Liver (tissue), 8 donors: ENCODE measurements at regions not wholly inside any gene's neighbourhood (a gene's known extent, or its start where the extent isn't known, plus 50 kb on each side); places are given as distances from the start of the nearest gene placed in this dataset.

ENCODE experiments used
- DNase-seq: peaks from one replicate; pipeline ENCODE4 v3.0.0-alpha.2; 2017; ENCODE audit warnings: low spot score
- H3K27ac ChIP-seq, 2 donors: one replicate each; pipeline ENCODE4 v1.7.0; 2013; ENCODE audit warnings: inconsistent platforms in 2 of 2, low read length in 2 of 2, control low read depth in 1 of 2, low read depth in 1 of 2, mild to moderate bottlenecking in 1 of 2
- H3K27me3 ChIP-seq, 4 donors: one replicate each; pipeline versions ENCODE4 v1.6.1 to v1.7.0; 2013; ENCODE audit warnings: low read length in 3 of 4, inconsistent platforms in 1 of 4, mild to moderate bottlenecking in 1 of 4, moderate library complexity in 1 of 4; ENCODE audit not compliant: control insufficient read depth in 4 of 4, insufficient read depth in 4 of 4
- H3K36me3 ChIP-seq, 4 donors: one replicate each; pipeline versions ENCODE4 v1.6.1 to v1.7.0; 2013; ENCODE audit warnings: low read length in 3 of 4, mild to moderate bottlenecking in 3 of 4, low read depth in 1 of 4, moderate library complexity in 1 of 4; ENCODE audit not compliant: control insufficient read depth in 4 of 4, insufficient read depth in 3 of 4
- H3K4me1 ChIP-seq, 4 donors: one replicate each; pipeline versions ENCODE4 v1.6.1 to v1.7.0; 2013; ENCODE audit warnings: low read length in 3 of 4, mild to moderate bottlenecking in 3 of 4, moderate library complexity in 1 of 4; ENCODE audit not compliant: control insufficient read depth in 4 of 4, insufficient read depth in 4 of 4
- H3K4me3 ChIP-seq, 3 donors: one replicate each; pipeline versions ENCODE4 v1.6.1 to v1.7.0; 2013; ENCODE audit warnings: low read length in 3 of 3, control low read depth in 1 of 3, low read depth in 1 of 3, mild to moderate bottlenecking in 1 of 3
- H3K9ac ChIP-seq, 2 donors: one replicate each; pipeline ENCODE4 v1.7.0; 2013; ENCODE audit warnings: low read length in 2 of 2, mild to moderate bottlenecking in 2 of 2, moderate library complexity in 2 of 2, control low read depth in 1 of 2, low read depth in 1 of 2
- H3K9me3 ChIP-seq, 4 donors: one replicate each; pipeline versions ENCODE4 v1.6.1 to v1.7.0; 2013; ENCODE audit warnings: low read length in 3 of 4; ENCODE audit not compliant: control insufficient read depth in 4 of 4
- EGR1 ChIP-seq, 2 donors: IDR thresholded peaks; 2 replicates each; pipeline ENCODE4 v1.6.1; 2016 to 2018; ENCODE audit warnings: antibody characterized with exemption in 2 of 2, low read depth in 2 of 2
- FOXA1 ChIP-seq: IDR thresholded peaks from 2 replicates; pipeline ENCODE4 v1.6.1; 2016; ENCODE audit warnings: antibody characterized with exemption
- FOXA2 ChIP-seq: IDR thresholded peaks from 2 replicates; pipeline ENCODE4 v1.6.1; 2016; ENCODE audit warnings: antibody characterized with exemption
- GABPA ChIP-seq, 2 donors: IDR thresholded peaks in 1 of 2; conservative IDR thresholded peaks in 1 of 2; 2 replicates each; pipeline ENCODE4 v1.6.1; 2016; ENCODE audit warnings: antibody characterized with exemption in 2 of 2, mild to moderate bottlenecking in 1 of 2, moderate library complexity in 1 of 2
- HNF4A ChIP-seq, 2 donors: conservative IDR thresholded peaks; 2 replicates each; pipeline ENCODE4 v1.6.1; 2016; ENCODE audit warnings: antibody characterized with exemption in 2 of 2, mild to moderate bottlenecking in 2 of 2
- HNF4G ChIP-seq: IDR thresholded peaks from 2 replicates; pipeline ENCODE4 v1.6.1; 2016; ENCODE audit warnings: antibody characterized with exemption
- JUND ChIP-seq, 2 donors: IDR thresholded peaks; 2 replicates each; pipeline ENCODE4 v1.6.1; 2016; ENCODE audit warnings: antibody characterized with exemption in 2 of 2
- NR2F2 ChIP-seq: IDR thresholded peaks from 2 replicates; pipeline ENCODE4 v1.6.1; 2016; ENCODE audit warnings: antibody characterized with exemption
- RAD21 ChIP-seq, 2 donors: IDR thresholded peaks; 2 replicates each; pipeline ENCODE4 v1.6.1; 2016; ENCODE audit warnings: antibody characterized with exemption in 2 of 2, mild to moderate bottlenecking in 2 of 2
- RXRA ChIP-seq, 2 donors: IDR thresholded peaks; 2 replicates each; pipeline ENCODE4 v1.6.1; 2017 to 2018; ENCODE audit warnings: antibody characterized with exemption in 2 of 2, mild to moderate bottlenecking in 1 of 2
- SP1 ChIP-seq: IDR thresholded peaks from 2 replicates; pipeline ENCODE4 v1.6.1; 2018; ENCODE audit warnings: antibody characterized with exemption, mild to moderate bottlenecking
- TAF1 ChIP-seq: conservative IDR thresholded peaks from 2 replicates; pipeline ENCODE4 v1.6.1; 2016; ENCODE audit warnings: antibody characterized with exemption, mild to moderate bottlenecking
- YY1 ChIP-seq: IDR thresholded peaks from 2 replicates; pipeline ENCODE4 v1.6.1; 2016; ENCODE audit warnings: antibody characterized with exemption, mild to moderate bottlenecking
- WGBS: extraction: QIAGEN DNeasy Blood & Tissue Kit; methylation state at CpG from one replicate; pipeline ENCODE4 v1.1.7; 2013; 5-methylcytosine and 5-hydroxymethylcytosine counted together
- TF ChIP-seq, protein P1 (sequence below): IDR thresholded peaks from 2 replicates; pipeline ENCODE4 v1.6.1; 2016; ENCODE audit warnings: antibody characterized with exemption
- TF ChIP-seq, protein P2 (sequence below): fragments of 150-350 bp; IDR thresholded peaks from 2 replicates; pipeline ENCODE4 v1.5.1; 2017; ENCODE audit warnings: improper control_type of control experiment, low read depth, low read length; ENCODE audit not compliant: missing input control
- TF ChIP-seq, protein P3 (sequence below): IDR thresholded peaks from 2 replicates; pipeline ENCODE4 v1.6.1; 2016; ENCODE audit warnings: antibody characterized with exemption
- TF ChIP-seq, protein P4 (sequence below): IDR thresholded peaks from 2 replicates; pipeline ENCODE4 v1.6.1; 2016; ENCODE audit warnings: antibody characterized with exemption, mild to moderate bottlenecking
- donor health status: healthy.
- donor health status: healthy.
- donor health status: healthy.
- donor health status: healthy.
- donor health status: healthy.

DNA sequence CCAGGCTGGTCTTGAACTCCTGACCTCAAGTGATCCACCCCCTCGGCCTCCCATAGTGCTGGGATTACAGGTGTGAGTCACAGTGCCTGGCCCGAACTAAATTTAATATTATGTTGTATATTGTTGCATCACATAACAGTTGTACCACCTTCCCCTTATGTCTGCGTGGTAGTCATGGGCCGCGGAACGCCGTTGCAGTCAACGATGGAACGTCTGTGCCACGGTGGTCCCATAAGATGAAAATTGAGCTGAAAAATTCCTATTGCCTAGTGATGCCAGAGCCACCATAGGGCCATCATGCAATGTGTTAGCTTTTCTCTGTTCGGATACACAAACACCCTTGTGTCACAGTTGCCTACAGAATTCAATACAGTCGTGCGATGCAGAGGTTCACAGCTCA lies 236.1 kb downstream of the TEX29 start:
- DNase-seq: no peak
- WGBS: 89% methylated on average over 13 of the region's 13 CpGs
- H3K36me3 ChIP-seq: no peaks in the 10 kb centered on the region

DNA sequence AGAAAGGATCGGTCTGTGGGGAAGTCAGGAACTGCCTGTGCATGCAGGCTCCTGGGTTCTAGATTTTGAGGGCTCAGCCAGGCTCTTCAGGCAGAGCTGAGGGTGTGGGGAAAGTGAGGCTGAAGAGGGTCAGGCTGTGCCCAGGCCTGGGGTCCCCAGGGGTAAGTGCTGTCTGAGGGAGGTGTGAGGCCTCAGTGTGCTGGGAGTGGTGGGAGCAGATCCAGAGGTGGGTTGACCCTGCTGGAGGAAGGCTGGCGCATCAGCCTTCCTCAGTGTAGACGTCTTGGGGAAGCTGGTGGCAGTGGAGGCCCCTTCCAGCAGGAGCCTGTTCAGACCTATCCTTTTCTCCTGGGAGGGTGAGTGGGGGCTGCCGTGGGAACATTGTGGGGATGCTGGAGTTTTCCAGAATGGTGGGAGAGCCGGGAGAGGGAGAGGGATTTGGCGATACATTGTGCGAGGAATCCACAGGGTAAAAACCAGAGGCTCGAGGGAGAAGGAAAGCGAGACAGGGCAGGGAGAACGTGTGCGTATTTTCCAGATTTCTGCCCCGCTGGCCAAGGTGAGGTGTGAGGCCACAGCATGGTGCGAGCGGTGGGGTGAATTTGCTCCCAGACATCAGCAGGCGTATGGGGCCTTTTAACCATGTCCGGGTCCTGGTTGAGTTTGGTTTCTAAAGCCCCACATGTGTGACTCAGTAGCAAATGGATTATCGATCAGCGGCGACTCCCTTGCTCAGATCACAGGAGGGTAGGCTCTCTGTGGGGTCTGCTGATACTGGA lies 237.7 kb downstream of the TEX29 start:
- Histone ChIP-seq H3K27me3 (no peaks in the 10 kb centered on the region), H3K4me1 (peaks cover 0 to 5% (median 3%) of the 10 kb centered on the region in 4 donors), H3K4me3 (no peak overlapping the region), H3K27ac (no peak overlapping the region), H3K9me3 (no peaks in the 10 kb centered on the region), H3K9ac (no peak overlapping the region), H3K36me3 (no peaks in the 10 kb centered on the region)
- no peak for DNase-seq
- 96% methylated on average over 19 of the region's 19 CpGs for WGBS
- no peak for TF ChIP-seq NR2F2
- TF ChIP-seq EGR1 (IDR thresholded peaks at IDR 0.05; ENCODE audit: low read depth in 2 of 2): no peak
- TF ChIP-seq JUND (IDR thresholded peaks at IDR 0.05): no peak
- no peak for TF ChIP-seq YY1
- TF ChIP-seq, protein P1, sequence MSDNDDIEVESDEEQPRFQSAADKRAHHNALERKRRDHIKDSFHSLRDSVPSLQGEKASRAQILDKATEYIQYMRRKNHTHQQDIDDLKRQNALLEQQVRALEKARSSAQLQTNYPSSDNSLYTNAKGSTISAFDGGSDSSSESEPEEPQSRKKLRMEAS: no peak
- TF ChIP-seq RAD21 (IDR thresholded peaks at IDR 0.05): no peak
- TF ChIP-seq, protein P2, sequence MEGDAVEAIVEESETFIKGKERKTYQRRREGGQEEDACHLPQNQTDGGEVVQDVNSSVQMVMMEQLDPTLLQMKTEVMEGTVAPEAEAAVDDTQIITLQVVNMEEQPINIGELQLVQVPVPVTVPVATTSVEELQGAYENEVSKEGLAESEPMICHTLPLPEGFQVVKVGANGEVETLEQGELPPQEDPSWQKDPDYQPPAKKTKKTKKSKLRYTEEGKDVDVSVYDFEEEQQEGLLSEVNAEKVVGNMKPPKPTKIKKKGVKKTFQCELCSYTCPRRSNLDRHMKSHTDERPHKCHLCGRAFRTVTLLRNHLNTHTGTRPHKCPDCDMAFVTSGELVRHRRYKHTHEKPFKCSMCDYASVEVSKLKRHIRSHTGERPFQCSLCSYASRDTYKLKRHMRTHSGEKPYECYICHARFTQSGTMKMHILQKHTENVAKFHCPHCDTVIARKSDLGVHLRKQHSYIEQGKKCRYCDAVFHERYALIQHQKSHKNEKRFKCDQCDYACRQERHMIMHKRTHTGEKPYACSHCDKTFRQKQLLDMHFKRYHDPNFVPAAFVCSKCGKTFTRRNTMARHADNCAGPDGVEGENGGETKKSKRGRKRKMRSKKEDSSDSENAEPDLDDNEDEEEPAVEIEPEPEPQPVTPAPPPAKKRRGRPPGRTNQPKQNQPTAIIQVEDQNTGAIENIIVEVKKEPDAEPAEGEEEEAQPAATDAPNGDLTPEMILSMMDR: no peak
- TF ChIP-seq, protein P3, sequence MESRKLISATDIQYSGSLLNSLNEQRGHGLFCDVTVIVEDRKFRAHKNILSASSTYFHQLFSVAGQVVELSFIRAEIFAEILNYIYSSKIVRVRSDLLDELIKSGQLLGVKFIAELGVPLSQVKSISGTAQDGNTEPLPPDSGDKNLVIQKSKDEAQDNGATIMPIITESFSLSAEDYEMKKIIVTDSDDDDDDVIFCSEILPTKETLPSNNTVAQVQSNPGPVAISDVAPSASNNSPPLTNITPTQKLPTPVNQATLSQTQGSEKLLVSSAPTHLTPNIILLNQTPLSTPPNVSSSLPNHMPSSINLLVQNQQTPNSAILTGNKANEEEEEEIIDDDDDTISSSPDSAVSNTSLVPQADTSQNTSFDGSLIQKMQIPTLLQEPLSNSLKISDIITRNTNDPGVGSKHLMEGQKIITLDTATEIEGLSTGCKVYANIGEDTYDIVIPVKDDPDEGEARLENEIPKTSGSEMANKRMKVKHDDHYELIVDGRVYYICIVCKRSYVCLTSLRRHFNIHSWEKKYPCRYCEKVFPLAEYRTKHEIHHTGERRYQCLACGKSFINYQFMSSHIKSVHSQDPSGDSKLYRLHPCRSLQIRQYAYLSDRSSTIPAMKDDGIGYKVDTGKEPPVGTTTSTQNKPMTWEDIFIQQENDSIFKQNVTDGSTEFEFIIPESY: no peak

More for the DNA sequence above, 236.1 kb downstream of the TEX29 start:
- H3K4me1 ChIP-seq: peaks cover 4 to 17% (median 11%) of the 10 kb centered on the region in 4 donors
- no peak overlapping the region for H3K27ac ChIP-seq
- no peak for TF ChIP-seq TAF1
- TF ChIP-seq HNF4A (conservative IDR thresholded peaks at IDR 0.05): no peak
- TF ChIP-seq RXRA (IDR thresholded peaks at IDR 0.05): no peak
- no peak for TF ChIP-seq NR2F2
- TF ChIP-seq, protein P4, sequence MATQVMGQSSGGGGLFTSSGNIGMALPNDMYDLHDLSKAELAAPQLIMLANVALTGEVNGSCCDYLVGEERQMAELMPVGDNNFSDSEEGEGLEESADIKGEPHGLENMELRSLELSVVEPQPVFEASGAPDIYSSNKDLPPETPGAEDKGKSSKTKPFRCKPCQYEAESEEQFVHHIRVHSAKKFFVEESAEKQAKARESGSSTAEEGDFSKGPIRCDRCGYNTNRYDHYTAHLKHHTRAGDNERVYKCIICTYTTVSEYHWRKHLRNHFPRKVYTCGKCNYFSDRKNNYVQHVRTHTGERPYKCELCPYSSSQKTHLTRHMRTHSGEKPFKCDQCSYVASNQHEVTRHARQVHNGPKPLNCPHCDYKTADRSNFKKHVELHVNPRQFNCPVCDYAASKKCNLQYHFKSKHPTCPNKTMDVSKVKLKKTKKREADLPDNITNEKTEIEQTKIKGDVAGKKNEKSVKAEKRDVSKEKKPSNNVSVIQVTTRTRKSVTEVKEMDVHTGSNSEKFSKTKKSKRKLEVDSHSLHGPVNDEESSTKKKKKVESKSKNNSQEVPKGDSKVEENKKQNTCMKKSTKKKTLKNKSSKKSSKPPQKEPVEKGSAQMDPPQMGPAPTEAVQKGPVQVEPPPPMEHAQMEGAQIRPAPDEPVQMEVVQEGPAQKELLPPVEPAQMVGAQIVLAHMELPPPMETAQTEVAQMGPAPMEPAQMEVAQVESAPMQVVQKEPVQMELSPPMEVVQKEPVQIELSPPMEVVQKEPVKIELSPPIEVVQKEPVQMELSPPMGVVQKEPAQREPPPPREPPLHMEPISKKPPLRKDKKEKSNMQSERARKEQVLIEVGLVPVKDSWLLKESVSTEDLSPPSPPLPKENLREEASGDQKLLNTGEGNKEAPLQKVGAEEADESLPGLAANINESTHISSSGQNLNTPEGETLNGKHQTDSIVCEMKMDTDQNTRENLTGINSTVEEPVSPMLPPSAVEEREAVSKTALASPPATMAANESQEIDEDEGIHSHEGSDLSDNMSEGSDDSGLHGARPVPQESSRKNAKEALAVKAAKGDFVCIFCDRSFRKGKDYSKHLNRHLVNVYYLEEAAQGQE: no peak
- TF ChIP-seq, protein P3: no peak
- TF ChIP-seq FOXA2: no peak
- TF ChIP-seq FOXA1: no peak
- no peak for TF ChIP-seq HNF4G
- TF ChIP-seq, protein P1: no peak
- no peak for TF ChIP-seq SP1
- TF ChIP-seq GABPA (IDR thresholded peaks at IDR 0.05 in 1 of 2, conservative IDR thresholded peaks at IDR 0.05 in 1 of 2): no peak
- TF ChIP-seq JUND (IDR thresholded peaks at IDR 0.05): no peak
- TF ChIP-seq, protein P2: no peak
- no peak for TF ChIP-seq RAD21 (IDR thresholded peaks at IDR 0.05)
- no peak overlapping the region for H3K9ac ChIP-seq
- H3K27me3 ChIP-seq: no peaks in the 10 kb centered on the region
- no peak overlapping the region for H3K4me3 ChIP-seq
- H3K9me3 ChIP-seq: no peaks in the 10 kb centered on the region
